Stomach (tissue), 8 donors: ENCODE measurements at regions not wholly inside any gene's neighbourhood (a gene's known extent, or its start where the extent isn't known, plus 50 kb on each side); places are given as distances from the start of the nearest gene placed in this dataset.

Source experiments
- DNase-seq, 2 donors: peaks; one replicate each; pipeline versions ENCODE4 v3.0.0 to v3.0.0-alpha.2; 2013 to 2019
- H3K27ac ChIP-seq, 5 donors: fragments of 200-600 bp in 4 of 5; sonication (generic) in 4 of 5; one replicate each; pipeline ENCODE4 v1.5.1; 2013 to 2019; ENCODE audit warnings: mild to moderate bottlenecking in 1 of 5, moderate library complexity in 1 of 5
- H3K27me3 ChIP-seq, 3 donors: fragments of 200-600 bp; sonication (generic); one replicate each; pipeline ENCODE4 v1.5.1; 2017 to 2019; ENCODE audit warnings: mixed run types in 1 of 3
- H3K36me3 ChIP-seq, 4 donors: fragments of 200-600 bp; sonication (generic); 1 replicate in 3 of 4; 2 replicates in 1 of 4; pipeline ENCODE4 v1.5.1; 2016 to 2019
- H3K4me1 ChIP-seq, 4 donors: fragments of 200-600 bp; sonication (generic); one replicate each; pipeline ENCODE4 v1.5.1; 2016 to 2019
- H3K4me3 ChIP-seq, 4 donors: fragments of 200-600 bp; sonication (generic) in 3 of 4; one replicate each; pipeline ENCODE4 v1.5.1; 2016 to 2019; ENCODE audit warnings: mild to moderate bottlenecking in 1 of 4
- H3K9me3 ChIP-seq, 4 donors: fragments of 200-600 bp; sonication (generic); one replicate each; pipeline ENCODE4 v1.5.1; 2016 to 2019
- EP300 ChIP-seq: sonication (generic); formaldehyde crosslinking; IDR thresholded peaks from one replicate; pipeline ENCODE4 v1.6.1; 2017; ENCODE audit warnings: antibody characterized with exemption
- POLR2A ChIP-seq, 4 donors: fragments of 450-650 bp; IDR thresholded peaks; one replicate each; pipeline ENCODE4 v1.6.1; 2016; ENCODE audit warnings: antibody characterized with exemption in 4 of 4, control low read depth in 2 of 4, mild to moderate bottlenecking in 1 of 4, moderate library complexity in 1 of 4
- POLR2AphosphoS5 ChIP-seq, 3 donors: sonication (generic); formaldehyde crosslinking; IDR thresholded peaks; one replicate each; pipeline ENCODE4 v1.6.1; 2016; ENCODE audit warnings: antibody characterized with exemption in 3 of 3
- WGBS, 5 donors: extraction: QIAGEN DNeasy Blood & Tissue Kit in 3 of 5; methylation state at CpG; one replicate each; pipeline versions ENCODE4 v1.1.5 to v1.1.7; 2013 to 2018; 5-methylcytosine and 5-hydroxymethylcytosine counted together
- intact Hi-C: fragments of 100-400 bp; cut with DNase I; formaldehyde crosslinking; loops from one replicate; pipeline ENCODE4 v1.15.1; 2023; ENCODE audit warnings: low total_unique reads
- TF ChIP-seq, protein P1 (sequence below), 7 experiments: fragments of 450-650 bp in 4 of 7; fragments of 200-600 bp in 3 of 7; sonication (generic) in 3 of 7; IDR thresholded peaks; one replicate each; pipeline ENCODE4 v1.5.1; 2016 to 2019; ENCODE audit warnings: antibody characterized with exemption in 7 of 7, control low read depth in 2 of 7, mild to moderate bottlenecking in 1 of 7
- donor health status: healthy with polysubstance abuse.
- donor health status: Bipolar disorder and iron deficiency.
- donor health status: healthy.

DNA sequence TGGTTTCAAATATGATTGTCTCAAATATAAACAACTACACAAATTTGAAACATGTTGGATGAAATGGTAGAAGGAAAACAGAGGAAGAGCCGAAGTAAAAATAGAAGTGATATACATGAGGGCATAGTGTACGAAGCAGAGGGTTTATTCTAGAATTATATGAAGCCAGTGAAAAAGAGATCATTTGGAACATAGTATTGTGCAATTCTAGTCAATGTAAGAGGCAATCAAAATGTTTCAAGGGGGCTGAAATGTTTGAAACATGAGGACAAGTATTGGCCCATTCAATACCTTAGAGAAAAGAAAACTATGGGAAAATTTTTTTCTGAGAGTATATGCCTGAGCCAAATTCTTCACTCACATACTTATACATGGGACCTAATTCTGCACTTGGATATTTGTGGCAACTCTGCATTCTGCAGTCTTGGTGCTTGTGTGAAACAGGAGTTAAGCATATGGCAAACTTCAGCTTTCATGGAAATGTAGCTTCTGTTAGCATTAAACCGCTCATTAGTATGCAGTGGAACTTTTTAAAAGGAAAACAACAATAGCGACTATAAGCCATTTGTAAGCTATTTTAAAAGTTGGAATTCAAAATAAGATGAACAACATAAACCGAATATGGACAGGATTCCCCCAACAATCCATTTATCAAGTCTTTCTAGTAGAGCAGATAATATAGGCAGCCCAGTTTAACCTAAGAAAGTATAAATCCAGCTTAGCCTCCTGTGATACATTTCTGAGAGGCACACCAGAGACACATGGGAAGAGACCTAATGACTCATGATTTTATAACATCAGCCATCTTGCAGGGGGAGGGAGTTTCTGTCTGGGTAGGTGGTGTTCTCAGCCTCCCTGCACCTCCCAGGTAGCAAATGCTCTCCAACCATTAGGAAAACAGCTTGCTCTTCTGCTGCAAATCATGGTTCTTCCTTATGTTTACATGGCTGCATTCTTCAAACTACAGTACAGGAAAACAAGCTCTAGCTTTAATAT, 197.8 kb downstream of the PAX3 start:
- Histone ChIP-seq H3K4me1 (peaks cover 0 to 7% (median 0%) of the 10 kb centered on the region in 4 donors), H3K27me3 (no peaks in the 10 kb centered on the region), H3K9me3 (no peaks in the 10 kb centered on the region), H3K27ac (no peak overlapping the region), H3K36me3 (no peaks in the 10 kb centered on the region), H3K4me3 (no peak overlapping the region)
- no peak for DNase-seq
- 61 to 80% (median 72%) methylated on average over 5 of the region's 5 CpGs for WGBS, 5 donors
- intact Hi-C loops: no loop called here
- TF ChIP-seq POLR2A (IDR thresholded peaks at IDR 0.05) (no peak), EP300 (no peak), POLR2AphosphoS5 (IDR thresholded peaks at IDR 0.05) (no peak)
- TF ChIP-seq, protein P1, sequence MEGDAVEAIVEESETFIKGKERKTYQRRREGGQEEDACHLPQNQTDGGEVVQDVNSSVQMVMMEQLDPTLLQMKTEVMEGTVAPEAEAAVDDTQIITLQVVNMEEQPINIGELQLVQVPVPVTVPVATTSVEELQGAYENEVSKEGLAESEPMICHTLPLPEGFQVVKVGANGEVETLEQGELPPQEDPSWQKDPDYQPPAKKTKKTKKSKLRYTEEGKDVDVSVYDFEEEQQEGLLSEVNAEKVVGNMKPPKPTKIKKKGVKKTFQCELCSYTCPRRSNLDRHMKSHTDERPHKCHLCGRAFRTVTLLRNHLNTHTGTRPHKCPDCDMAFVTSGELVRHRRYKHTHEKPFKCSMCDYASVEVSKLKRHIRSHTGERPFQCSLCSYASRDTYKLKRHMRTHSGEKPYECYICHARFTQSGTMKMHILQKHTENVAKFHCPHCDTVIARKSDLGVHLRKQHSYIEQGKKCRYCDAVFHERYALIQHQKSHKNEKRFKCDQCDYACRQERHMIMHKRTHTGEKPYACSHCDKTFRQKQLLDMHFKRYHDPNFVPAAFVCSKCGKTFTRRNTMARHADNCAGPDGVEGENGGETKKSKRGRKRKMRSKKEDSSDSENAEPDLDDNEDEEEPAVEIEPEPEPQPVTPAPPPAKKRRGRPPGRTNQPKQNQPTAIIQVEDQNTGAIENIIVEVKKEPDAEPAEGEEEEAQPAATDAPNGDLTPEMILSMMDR (IDR thresholded peaks at IDR 0.05): no peak

DNA sequence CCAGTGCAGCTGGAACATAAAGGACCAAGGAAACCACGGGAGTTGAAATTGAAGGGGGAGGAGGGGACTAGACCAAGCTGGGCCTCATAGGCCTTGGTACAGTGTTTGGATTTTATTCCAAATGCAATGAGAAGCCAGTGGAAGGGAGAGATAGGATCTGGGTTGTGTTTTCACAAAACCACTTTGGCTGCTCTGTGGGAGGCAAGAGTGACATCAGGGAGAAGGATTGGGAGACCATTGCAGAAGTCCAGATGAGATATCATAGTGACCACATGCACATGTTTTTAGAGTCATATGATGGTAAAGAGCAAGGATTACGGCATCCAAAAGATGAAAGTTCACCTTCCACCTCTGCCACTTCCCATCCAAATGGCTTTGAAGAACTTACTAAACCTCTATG, 210.2 kb downstream of the PAX3 start:
- H3K27ac ChIP-seq: no peak overlapping the region
- TF ChIP-seq POLR2AphosphoS5 (IDR thresholded peaks at IDR 0.05) (no peak), POLR2A (IDR thresholded peaks at IDR 0.05) (no peak), EP300 (no peak)
- TF ChIP-seq, protein P1 (IDR thresholded peaks at IDR 0.05): no peak
- peaks cover 0 to 11% (median 4%) of the 10 kb centered on the region in 4 donors for H3K9me3 ChIP-seq
- no peaks in the 10 kb centered on the region for H3K4me1 ChIP-seq
- H3K4me3 ChIP-seq: no peak overlapping the region
- intact Hi-C loops: no loop called here
- no peaks in the 10 kb centered on the region for H3K36me3 ChIP-seq
- no peak for DNase-seq
- 50 to 69% (median 60%) methylated on average over 2 of the region's 2 CpGs for WGBS, 5 donors
- no peaks in the 10 kb centered on the region for H3K27me3 ChIP-seq

DNA sequence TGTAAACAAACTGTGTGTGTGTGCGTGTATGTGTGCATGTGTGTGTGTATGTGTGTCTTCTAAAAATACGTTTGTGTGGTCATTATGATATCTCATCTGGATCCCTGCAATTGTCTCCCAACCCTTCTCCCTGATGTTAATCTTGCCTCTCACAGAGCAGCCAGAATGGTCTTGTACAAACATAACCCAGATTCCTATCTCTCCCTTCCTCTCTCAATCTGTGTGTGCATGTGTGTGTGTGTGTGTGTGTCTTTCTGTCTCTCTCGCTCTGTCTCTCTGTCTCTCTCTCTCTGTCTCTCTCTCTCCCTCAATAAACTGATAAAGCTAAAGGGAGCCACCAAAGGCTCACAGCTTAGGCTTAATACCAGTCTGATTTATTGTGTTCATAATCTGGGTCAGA, 210.8 kb downstream of the PAX3 start:
- no peaks in the 10 kb centered on the region for H3K4me1 ChIP-seq
- DNase-seq: no peak
- H3K9me3 ChIP-seq: peaks cover 0 to 11% (median 4%) of the 10 kb centered on the region in 4 donors
- WGBS, 5 donors: 67 to 74% (median 73%) methylated on average over 3 of the region's 3 CpGs
- no peak overlapping the region for H3K27ac ChIP-seq
- H3K4me3 ChIP-seq: no peak overlapping the region
- H3K36me3 ChIP-seq: no peaks in the 10 kb centered on the region
- H3K27me3 ChIP-seq: no peaks in the 10 kb centered on the region
- intact Hi-C loops: no loop called here
- TF ChIP-seq EP300: no peak
- TF ChIP-seq, protein P1 (IDR thresholded peaks at IDR 0.05): no peak
- no peak for TF ChIP-seq POLR2A (IDR thresholded peaks at IDR 0.05)
- TF ChIP-seq POLR2AphosphoS5 (IDR thresholded peaks at IDR 0.05): no peak

DNA sequence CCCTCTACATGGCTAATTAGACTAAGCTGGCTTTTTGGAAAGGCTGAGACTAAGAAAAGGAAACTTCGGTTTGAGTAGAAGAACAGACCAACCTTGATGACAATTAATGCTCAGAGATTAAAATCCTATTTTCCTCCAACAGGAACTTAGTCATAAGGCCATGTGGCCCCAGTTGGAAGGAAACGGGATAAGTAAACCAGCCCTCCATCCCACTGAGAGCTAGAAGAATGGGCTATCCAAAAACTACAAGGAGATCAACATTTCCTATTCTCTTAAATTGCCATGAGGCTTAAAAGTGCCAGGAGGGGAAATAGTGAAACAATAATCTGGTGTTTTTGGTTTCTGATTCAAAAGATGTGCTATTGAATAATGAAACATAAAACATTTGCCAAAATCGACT, 216.6 kb downstream of the PAX3 start:
- WGBS, 5 donors: 50 to 61% (median 57%) methylated on average over 3 of the region's 3 CpGs
- H3K9me3 ChIP-seq: no peaks in the 10 kb centered on the region
- H3K27me3 ChIP-seq: no peaks in the 10 kb centered on the region
- TF ChIP-seq POLR2A (IDR thresholded peaks at IDR 0.05) (no peak), POLR2AphosphoS5 (IDR thresholded peaks at IDR 0.05) (no peak), EP300 (no peak)
- TF ChIP-seq, protein P1 (IDR thresholded peaks at IDR 0.05): no peak
- H3K4me3 ChIP-seq: no peak overlapping the region
- intact Hi-C loops: no loop called here
- DNase-seq: no peak
- H3K4me1 ChIP-seq: no peaks in the 10 kb centered on the region
- H3K27ac ChIP-seq: no peak overlapping the region
- no peaks in the 10 kb centered on the region for H3K36me3 ChIP-seq
